ENCODE measurements at regions not wholly inside any gene's neighbourhood (a gene's known extent, or its start where the extent isn't known, plus 50 kb on each side); places are given as distances from the start of the nearest gene placed in this dataset.

DNA sequence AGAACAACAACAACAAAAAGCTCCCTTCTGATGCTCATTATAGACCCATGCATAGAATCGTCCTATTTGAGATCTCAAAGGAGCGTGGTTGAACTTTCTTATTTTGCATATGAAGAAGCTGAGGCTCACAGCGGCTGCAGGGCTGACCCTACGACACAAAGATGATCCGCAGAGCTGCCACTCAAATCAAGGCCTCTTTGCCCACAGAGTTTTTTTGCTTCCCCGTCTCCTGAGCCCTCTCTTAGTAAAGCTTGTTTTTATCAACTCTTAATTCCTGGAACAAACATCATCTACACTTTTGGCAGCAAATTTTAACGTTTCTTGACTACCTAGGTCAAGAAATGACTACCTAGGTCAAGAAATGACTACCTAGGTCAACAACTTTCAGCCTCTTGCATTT lies 73.7 kb downstream of the C16orf95 start:
- TF ChIP-seq, protein P1, sequence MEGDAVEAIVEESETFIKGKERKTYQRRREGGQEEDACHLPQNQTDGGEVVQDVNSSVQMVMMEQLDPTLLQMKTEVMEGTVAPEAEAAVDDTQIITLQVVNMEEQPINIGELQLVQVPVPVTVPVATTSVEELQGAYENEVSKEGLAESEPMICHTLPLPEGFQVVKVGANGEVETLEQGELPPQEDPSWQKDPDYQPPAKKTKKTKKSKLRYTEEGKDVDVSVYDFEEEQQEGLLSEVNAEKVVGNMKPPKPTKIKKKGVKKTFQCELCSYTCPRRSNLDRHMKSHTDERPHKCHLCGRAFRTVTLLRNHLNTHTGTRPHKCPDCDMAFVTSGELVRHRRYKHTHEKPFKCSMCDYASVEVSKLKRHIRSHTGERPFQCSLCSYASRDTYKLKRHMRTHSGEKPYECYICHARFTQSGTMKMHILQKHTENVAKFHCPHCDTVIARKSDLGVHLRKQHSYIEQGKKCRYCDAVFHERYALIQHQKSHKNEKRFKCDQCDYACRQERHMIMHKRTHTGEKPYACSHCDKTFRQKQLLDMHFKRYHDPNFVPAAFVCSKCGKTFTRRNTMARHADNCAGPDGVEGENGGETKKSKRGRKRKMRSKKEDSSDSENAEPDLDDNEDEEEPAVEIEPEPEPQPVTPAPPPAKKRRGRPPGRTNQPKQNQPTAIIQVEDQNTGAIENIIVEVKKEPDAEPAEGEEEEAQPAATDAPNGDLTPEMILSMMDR (IDR thresholded peaks at IDR 0.05; ENCODE audit: borderline replicate concordance, extremely low read depth, low read length, poor library complexity, severe bottlenecking): no peak
- no peak for TF ChIP-seq EZH2 (IDR thresholded peaks at IDR 0.05; ENCODE audit: borderline replicate concordance, low read depth, low read length, severe bottlenecking)
